WTC11 (cell line): ENCODE measurements at regions not wholly inside any gene's neighbourhood (a gene's known extent, or its start where the extent isn't known, plus 50 kb on each side); places are given as distances from the start of the nearest gene placed in this dataset.

Source experiments
- ATAC-seq: fragments of 200-7000 bp; cut with Tn5 transposase; 2 replicates; pipeline ENCODE4 v1.10.0; 2021; ENCODE audit warnings: mild to moderate bottlenecking, moderate library complexity
- CTCF ChIA-PET: fragments of 300-600 bp; sonication (Branson Sonifier 250); formaldehyde crosslinking; loops from one replicate; lab custom pipeline; 2021; ENCODE audit warnings: antibody characterized with exemption; lab: Charles Lee
- POLR2A ChIA-PET: fragments of 350-600 bp; sonication (Branson Sonifier 250); formaldehyde crosslinking; loops from one replicate; lab custom pipeline; 2021; ENCODE audit warnings: antibody characterized with exemption; lab: Charles Lee
- DNase-seq: peaks from one replicate; pipeline ENCODE4 v3.0.0; 2021; ENCODE audit warnings: low spot score
- H3K27ac Mint-ChIP-seq: 2 replicates; pipeline ENCODE4 v1.8.0; 2021; ENCODE audit warnings: mixed read lengths
- H3K27me3 Mint-ChIP-seq: 2 replicates; pipeline ENCODE4 v1.8.0; 2021; ENCODE audit warnings: low read depth, mild to moderate bottlenecking, moderate library complexity, mixed read lengths
- H3K36me3 Mint-ChIP-seq: 2 replicates; pipeline ENCODE4 v1.8.0; 2021; ENCODE audit warnings: mixed read lengths
- H3K4me1 Mint-ChIP-seq: 2 replicates; pipeline ENCODE4 v1.8.0; 2022; ENCODE audit warnings: mixed read lengths
- H3K4me3 Mint-ChIP-seq: 2 replicates; pipeline ENCODE4 v1.8.0; 2021; ENCODE audit warnings: mild to moderate bottlenecking, moderate library complexity, mixed read lengths
- H3K9me3 Mint-ChIP-seq: 2 replicates; pipeline ENCODE4 v1.8.0; 2021; ENCODE audit warnings: mixed read lengths
- CREB1 ChIP-seq: sonication (generic); formaldehyde crosslinking; IDR thresholded peaks from 2 replicates; pipeline ENCODE4 v1.8.0; 2023; ENCODE audit warnings: mild to moderate bottlenecking, missing genetic modification reagents
- FOXP1 ChIP-seq: sonication (generic); formaldehyde crosslinking; IDR thresholded peaks from 2 replicates; pipeline ENCODE4 v1.8.0; 2022; ENCODE audit warnings: missing genetic modification reagents, mild to moderate bottlenecking, moderate library complexity, borderline replicate concordance
- GRHL2 ChIP-seq: fragments of 250-450 bp; sonication (Bioruptor Pico); IDR thresholded peaks from 2 replicates; pipeline ENCODE4 v1.8.0; 2022; ENCODE audit warnings: mild to moderate bottlenecking, moderate library complexity; ENCODE audit not compliant: insufficient replicate concordance, severe bottlenecking
- JAZF1 ChIP-seq: fragments of 250-450 bp; sonication (Bioruptor Pico); IDR thresholded peaks from 2 replicates; pipeline ENCODE4 v1.9.0; 2021; ENCODE audit warnings: moderate library complexity, mild to moderate bottlenecking, inconsistent platforms
- JUN ChIP-seq: sonication (generic); formaldehyde crosslinking; IDR thresholded peaks from 2 replicates; pipeline ENCODE4 v1.8.0; 2023; ENCODE audit warnings: mild to moderate bottlenecking, missing genetic modification reagents
- KAT7 ChIP-seq: sonication (generic); formaldehyde crosslinking; IDR thresholded peaks from 2 replicates; pipeline ENCODE4 v1.8.1; 2023; ENCODE audit warnings: missing genetic modification reagents, mild to moderate bottlenecking, borderline replicate concordance
- MYBL2 ChIP-seq: sonication (generic); formaldehyde crosslinking; IDR thresholded peaks from 2 replicates; pipeline ENCODE4 v1.8.1; 2023; ENCODE audit warnings: mild to moderate bottlenecking, moderate library complexity, missing genetic modification reagents
- NFE2L1 ChIP-seq: sonication (generic); formaldehyde crosslinking; IDR thresholded peaks from 2 replicates; pipeline ENCODE4 v1.8.1; 2023; ENCODE audit warnings: missing genetic modification reagents
- NR2C2 ChIP-seq: sonication (generic); formaldehyde crosslinking; IDR thresholded peaks from 2 replicates; pipeline ENCODE4 v1.8.0; 2022; ENCODE audit warnings: mild to moderate bottlenecking, missing genetic modification reagents
- NR3C1 ChIP-seq: sonication (generic); formaldehyde crosslinking; conservative IDR thresholded peaks from 2 replicates; pipeline ENCODE4 v1.8.1; 2023; ENCODE audit warnings: low read depth, mild to moderate bottlenecking, missing genetic modification reagents
- OVOL2 ChIP-seq: fragments of 250-450 bp; sonication (Bioruptor Pico); IDR thresholded peaks from 2 replicates; pipeline ENCODE4 v1.9.0; 2021; ENCODE audit warnings: mild to moderate bottlenecking, borderline replicate concordance
- SMAD3 ChIP-seq: sonication (generic); formaldehyde crosslinking; IDR thresholded peaks from 2 replicates; pipeline ENCODE4 v1.8.0; 2022; ENCODE audit warnings: missing genetic modification reagents, mild to moderate bottlenecking, borderline replicate concordance
- SOX15 ChIP-seq: fragments of 250-450 bp; sonication (Bioruptor Pico); IDR thresholded peaks from 2 replicates; pipeline ENCODE4 v1.9.0; 2021; ENCODE audit warnings: mild to moderate bottlenecking
- TCF7 ChIP-seq: sonication (generic); formaldehyde crosslinking; IDR thresholded peaks from 2 replicates; pipeline ENCODE4 v1.8.0; 2022; ENCODE audit warnings: mild to moderate bottlenecking, low read depth, missing genetic modification reagents, moderate library complexity
- ZNF219 ChIP-seq: sonication (generic); formaldehyde crosslinking; IDR thresholded peaks from 2 replicates; pipeline ENCODE4 v1.8.0; 2023; ENCODE audit warnings: missing genetic modification reagents, mild to moderate bottlenecking, borderline replicate concordance
- ZNF317 ChIP-seq: sonication (generic); formaldehyde crosslinking; IDR thresholded peaks from 2 replicates; pipeline ENCODE4 v1.8.1; 2023; ENCODE audit warnings: low read depth, mild to moderate bottlenecking, moderate library complexity, missing genetic modification reagents, borderline replicate concordance
- TF ChIP-seq, protein P1 (sequence below): sonication (generic); formaldehyde crosslinking; IDR thresholded peaks from 2 replicates; pipeline ENCODE4 v1.8.1; 2023; ENCODE audit warnings: mild to moderate bottlenecking, missing genetic modification reagents, moderate library complexity
- TF ChIP-seq, protein P2 (sequence below): fragments of 250-450 bp; sonication (Bioruptor Pico); IDR thresholded peaks from 2 replicates; pipeline ENCODE4 v1.9.0; 2021; ENCODE audit warnings: mild to moderate bottlenecking
- TF ChIP-seq, protein P3 (sequence below): sonication (generic); formaldehyde crosslinking; IDR thresholded peaks from 2 replicates; pipeline ENCODE4 v1.8.1; 2022; ENCODE audit warnings: mild to moderate bottlenecking, missing genetic modification reagents, moderate library complexity, borderline replicate concordance
- TF ChIP-seq, protein P4 (sequence below): fragments of 250-450 bp; sonication (Bioruptor Pico); IDR thresholded peaks from 2 replicates; pipeline ENCODE4 v1.9.0; 2021; ENCODE audit warnings: moderate library complexity, mild to moderate bottlenecking, inconsistent platforms, borderline replicate concordance
- TF ChIP-seq, protein P5 (sequence below): sonication (generic); formaldehyde crosslinking; IDR thresholded peaks from 2 replicates; pipeline ENCODE4 v1.8.1; 2022; ENCODE audit warnings: missing genetic modification reagents, borderline replicate concordance
- TF ChIP-seq, protein P6 (sequence below): sonication (generic); formaldehyde crosslinking; IDR thresholded peaks from 2 replicates; pipeline ENCODE4 v1.8.1; 2023; ENCODE audit warnings: mild to moderate bottlenecking, missing genetic modification reagents, borderline replicate concordance

DNA sequence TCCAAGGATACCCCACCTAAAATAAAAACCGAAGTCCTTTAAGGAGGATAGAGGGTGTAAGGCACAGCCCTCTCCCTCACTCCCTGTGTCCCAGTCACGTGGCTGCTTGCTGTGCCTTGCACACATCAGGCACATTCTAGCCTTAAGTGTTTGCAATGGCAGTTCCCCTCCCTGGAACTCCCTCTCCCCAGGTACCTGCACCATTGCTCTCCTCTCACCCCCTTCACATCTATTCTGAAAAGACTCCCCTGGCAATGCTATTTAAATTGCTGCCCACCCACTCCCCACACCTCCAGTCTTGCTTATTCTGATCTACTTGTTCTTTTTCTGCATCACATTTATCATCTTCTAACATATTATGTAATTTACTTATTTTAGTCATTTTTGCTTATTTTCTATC lies 91.6 kb upstream of the LNX1 start:
- POLR2A ChIA-PET: no interaction called here

DNA sequence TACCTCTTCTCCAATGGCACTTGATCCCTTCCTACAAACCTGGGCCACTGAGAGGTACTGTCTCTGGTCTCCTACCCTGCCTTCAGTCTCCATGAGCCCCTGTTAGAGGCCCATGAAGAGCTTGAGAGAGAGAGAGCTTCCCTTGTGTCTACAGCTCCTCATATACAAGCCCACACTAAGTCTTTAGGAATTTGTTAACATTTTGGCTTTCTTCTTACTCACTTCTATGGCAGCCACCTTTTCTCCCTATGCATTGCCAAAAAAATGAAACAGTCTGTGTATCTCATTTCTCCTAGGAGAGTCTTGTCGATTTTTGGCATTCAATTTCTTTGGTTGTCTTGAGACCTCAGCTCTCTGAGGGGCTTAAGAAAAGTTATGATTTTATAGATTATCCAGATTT lies 90.9 kb upstream of the LNX1 start:
- DNase-seq (no peak), ATAC-seq (no peak)
- H3K27me3 Mint-ChIP-seq: no peaks in the 10 kb centered on the region; the same call in 1 of the 2 replicates
- ChIA-PET CTCF (no interaction called here), POLR2A (no interaction called here)
- H3K27ac Mint-ChIP-seq: no peak overlapping the region
- no peaks in the 10 kb centered on the region for H3K36me3 Mint-ChIP-seq
- no peaks in the 10 kb centered on the region for H3K4me1 Mint-ChIP-seq
- peaks cover 13% of the 10 kb centered on the region for H3K9me3 Mint-ChIP-seq
- TF ChIP-seq, protein P1, sequence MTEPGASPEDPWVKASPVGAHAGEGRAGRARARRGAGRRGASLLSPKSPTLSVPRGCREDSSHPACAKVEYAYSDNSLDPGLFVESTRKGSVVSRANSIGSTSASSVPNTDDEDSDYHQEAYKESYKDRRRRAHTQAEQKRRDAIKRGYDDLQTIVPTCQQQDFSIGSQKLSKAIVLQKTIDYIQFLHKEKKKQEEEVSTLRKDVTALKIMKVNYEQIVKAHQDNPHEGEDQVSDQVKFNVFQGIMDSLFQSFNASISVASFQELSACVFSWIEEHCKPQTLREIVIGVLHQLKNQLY: no peak
- TF ChIP-seq TCF7 (CRISPR knock-in tag) (no peak), ZNF219 (CRISPR knock-in tag) (no peak), JUN (no peak)
- H3K4me3 Mint-ChIP-seq: no peak overlapping the region

More for the DNA sequence above, 91.6 kb upstream of the LNX1 start:
- no peaks in the 10 kb centered on the region; the same call in 1 of the 2 replicates for H3K27me3 Mint-ChIP-seq
- DNase-seq: no peak
- no peak overlapping the region for H3K4me3 Mint-ChIP-seq
- peaks cover 9% of the 10 kb centered on the region for H3K9me3 Mint-ChIP-seq
- H3K4me1 Mint-ChIP-seq: no peaks in the 10 kb centered on the region
- H3K27ac Mint-ChIP-seq: no peak overlapping the region
- CTCF ChIA-PET: no interaction called here
- H3K36me3 Mint-ChIP-seq: no peaks in the 10 kb centered on the region
- no peak for TF ChIP-seq ZNF317 (CRISPR knock-in tag)
- no peak for TF ChIP-seq GRHL2 (CRISPR knock-in tag)
- TF ChIP-seq KAT7 (CRISPR knock-in tag): no peak
- TF ChIP-seq, protein P2, sequence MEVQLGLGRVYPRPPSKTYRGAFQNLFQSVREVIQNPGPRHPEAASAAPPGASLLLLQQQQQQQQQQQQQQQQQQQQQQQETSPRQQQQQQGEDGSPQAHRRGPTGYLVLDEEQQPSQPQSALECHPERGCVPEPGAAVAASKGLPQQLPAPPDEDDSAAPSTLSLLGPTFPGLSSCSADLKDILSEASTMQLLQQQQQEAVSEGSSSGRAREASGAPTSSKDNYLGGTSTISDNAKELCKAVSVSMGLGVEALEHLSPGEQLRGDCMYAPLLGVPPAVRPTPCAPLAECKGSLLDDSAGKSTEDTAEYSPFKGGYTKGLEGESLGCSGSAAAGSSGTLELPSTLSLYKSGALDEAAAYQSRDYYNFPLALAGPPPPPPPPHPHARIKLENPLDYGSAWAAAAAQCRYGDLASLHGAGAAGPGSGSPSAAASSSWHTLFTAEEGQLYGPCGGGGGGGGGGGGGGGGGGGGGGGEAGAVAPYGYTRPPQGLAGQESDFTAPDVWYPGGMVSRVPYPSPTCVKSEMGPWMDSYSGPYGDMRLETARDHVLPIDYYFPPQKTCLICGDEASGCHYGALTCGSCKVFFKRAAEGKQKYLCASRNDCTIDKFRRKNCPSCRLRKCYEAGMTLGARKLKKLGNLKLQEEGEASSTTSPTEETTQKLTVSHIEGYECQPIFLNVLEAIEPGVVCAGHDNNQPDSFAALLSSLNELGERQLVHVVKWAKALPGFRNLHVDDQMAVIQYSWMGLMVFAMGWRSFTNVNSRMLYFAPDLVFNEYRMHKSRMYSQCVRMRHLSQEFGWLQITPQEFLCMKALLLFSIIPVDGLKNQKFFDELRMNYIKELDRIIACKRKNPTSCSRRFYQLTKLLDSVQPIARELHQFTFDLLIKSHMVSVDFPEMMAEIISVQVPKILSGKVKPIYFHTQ (CRISPR knock-in tag): no peak
- no peak for TF ChIP-seq CREB1 (CRISPR knock-in tag)
- TF ChIP-seq, protein P3, sequence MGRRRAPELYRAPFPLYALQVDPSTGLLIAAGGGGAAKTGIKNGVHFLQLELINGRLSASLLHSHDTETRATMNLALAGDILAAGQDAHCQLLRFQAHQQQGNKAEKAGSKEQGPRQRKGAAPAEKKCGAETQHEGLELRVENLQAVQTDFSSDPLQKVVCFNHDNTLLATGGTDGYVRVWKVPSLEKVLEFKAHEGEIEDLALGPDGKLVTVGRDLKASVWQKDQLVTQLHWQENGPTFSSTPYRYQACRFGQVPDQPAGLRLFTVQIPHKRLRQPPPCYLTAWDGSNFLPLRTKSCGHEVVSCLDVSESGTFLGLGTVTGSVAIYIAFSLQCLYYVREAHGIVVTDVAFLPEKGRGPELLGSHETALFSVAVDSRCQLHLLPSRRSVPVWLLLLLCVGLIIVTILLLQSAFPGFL (CRISPR knock-in tag): no peak
- TF ChIP-seq, protein P4, sequence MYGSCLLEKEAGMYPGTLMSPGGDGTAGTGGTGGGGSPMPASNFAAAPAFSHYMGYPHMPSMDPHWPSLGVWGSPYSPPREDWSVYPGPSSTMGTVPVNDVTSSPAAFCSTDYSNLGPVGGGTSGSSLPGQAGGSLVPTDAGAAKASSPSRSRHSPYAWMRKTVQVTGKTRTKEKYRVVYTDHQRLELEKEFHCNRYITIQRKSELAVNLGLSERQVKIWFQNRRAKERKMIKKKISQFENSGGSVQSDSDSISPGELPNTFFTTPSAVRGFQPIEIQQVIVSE (CRISPR knock-in tag): no peak
- no peak for TF ChIP-seq NR3C1 (CRISPR knock-in tag)
- no peak for TF ChIP-seq SOX15
- no peak for TF ChIP-seq OVOL2 (CRISPR knock-in tag)
- TF ChIP-seq NR2C2 (CRISPR knock-in tag): no peak
- TF ChIP-seq, protein P5, sequence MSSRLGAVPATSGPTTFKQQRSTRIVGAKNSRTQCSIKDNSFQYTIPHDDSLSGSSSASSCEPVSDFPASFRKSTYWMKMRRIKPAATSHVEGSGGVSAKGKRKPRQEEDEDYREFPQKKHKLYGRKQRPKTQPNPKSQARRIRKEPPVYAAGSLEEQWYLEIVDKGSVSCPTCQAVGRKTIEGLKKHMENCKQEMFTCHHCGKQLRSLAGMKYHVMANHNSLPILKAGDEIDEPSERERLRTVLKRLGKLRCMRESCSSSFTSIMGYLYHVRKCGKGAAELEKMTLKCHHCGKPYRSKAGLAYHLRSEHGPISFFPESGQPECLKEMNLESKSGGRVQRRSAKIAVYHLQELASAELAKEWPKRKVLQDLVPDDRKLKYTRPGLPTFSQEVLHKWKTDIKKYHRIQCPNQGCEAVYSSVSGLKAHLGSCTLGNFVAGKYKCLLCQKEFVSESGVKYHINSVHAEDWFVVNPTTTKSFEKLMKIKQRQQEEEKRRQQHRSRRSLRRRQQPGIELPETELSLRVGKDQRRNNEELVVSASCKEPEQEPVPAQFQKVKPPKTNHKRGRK (CRISPR knock-in tag): no peak
- TF ChIP-seq MYBL2 (CRISPR knock-in tag): no peak
- no peak for TF ChIP-seq JAZF1 (CRISPR knock-in tag)
- TF ChIP-seq FOXP1 (CRISPR knock-in tag): no peak
- TF ChIP-seq NFE2L1 (CRISPR knock-in tag): no peak
- no peak for TF ChIP-seq SMAD3 (CRISPR knock-in tag)
- TF ChIP-seq, protein P6, sequence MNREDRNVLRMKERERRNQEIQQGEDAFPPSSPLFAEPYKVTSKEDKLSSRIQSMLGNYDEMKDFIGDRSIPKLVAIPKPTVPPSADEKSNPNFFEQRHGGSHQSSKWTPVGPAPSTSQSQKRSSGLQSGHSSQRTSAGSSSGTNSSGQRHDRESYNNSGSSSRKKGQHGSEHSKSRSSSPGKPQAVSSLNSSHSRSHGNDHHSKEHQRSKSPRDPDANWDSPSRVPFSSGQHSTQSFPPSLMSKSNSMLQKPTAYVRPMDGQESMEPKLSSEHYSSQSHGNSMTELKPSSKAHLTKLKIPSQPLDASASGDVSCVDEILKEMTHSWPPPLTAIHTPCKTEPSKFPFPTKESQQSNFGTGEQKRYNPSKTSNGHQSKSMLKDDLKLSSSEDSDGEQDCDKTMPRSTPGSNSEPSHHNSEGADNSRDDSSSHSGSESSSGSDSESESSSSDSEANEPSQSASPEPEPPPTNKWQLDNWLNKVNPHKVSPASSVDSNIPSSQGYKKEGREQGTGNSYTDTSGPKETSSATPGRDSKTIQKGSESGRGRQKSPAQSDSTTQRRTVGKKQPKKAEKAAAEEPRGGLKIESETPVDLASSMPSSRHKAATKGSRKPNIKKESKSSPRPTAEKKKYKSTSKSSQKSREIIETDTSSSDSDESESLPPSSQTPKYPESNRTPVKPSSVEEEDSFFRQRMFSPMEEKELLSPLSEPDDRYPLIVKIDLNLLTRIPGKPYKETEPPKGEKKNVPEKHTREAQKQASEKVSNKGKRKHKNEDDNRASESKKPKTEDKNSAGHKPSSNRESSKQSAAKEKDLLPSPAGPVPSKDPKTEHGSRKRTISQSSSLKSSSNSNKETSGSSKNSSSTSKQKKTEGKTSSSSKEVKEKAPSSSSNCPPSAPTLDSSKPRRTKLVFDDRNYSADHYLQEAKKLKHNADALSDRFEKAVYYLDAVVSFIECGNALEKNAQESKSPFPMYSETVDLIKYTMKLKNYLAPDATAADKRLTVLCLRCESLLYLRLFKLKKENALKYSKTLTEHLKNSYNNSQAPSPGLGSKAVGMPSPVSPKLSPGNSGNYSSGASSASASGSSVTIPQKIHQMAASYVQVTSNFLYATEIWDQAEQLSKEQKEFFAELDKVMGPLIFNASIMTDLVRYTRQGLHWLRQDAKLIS (CRISPR knock-in tag): no peak
- TF ChIP-seq, all 79 proteins: peak for 0
- no peak for ATAC-seq
